SU-DHL-6 (cell line): ENCODE measurements at regions not wholly inside any gene's neighbourhood (a gene's known extent, or its start where the extent isn't known, plus 50 kb on each side); places are given as distances from the start of the nearest gene placed in this dataset.
"Not testable (repeated sequence)": the region's sequence is repeated elsewhere in the genome, so short reads cannot be mapped to it uniquely, and the experiment has no call there.

Experiments used
- CTCF ChIP-seq: fragments of 200-600 bp; sonication (generic); IDR thresholded peaks from one replicate; pipeline ENCODE4 v1.5.1; 2017; ENCODE audit warnings: antibody characterized with exemption, mild to moderate bottlenecking, low read length, moderate library complexity; ENCODE audit not compliant: insufficient read depth, poor library complexity, severe bottlenecking
- EZH2phosphoT487 ChIP-seq: fragments of 200-600 bp; sonication (generic), shearing (Covaris generic); conservative IDR thresholded peaks from 2 replicates; pipeline ENCODE4 v1.6.1; 2018; ENCODE audit warnings: mild to moderate bottlenecking, antibody characterized with exemption, low read length, moderate library complexity, mixed read lengths

GRCh38 chr10:21283053-21283452 is 242.4 kb downstream of the SKIDA1 start:
- TF ChIP-seq CTCF, EZH2phosphoT487: not testable (repeated sequence)
